IgD-negative memory B cell (primary cell): ENCODE measurements at regions not wholly inside any gene's neighbourhood (a gene's known extent, or its start where the extent isn't known, plus 50 kb on each side); places are given as distances from the start of the nearest gene placed in this dataset.
"Not testable (repeated sequence)": the region's sequence is repeated elsewhere in the genome, so short reads cannot be mapped to it uniquely, and the experiment has no call there.

Experiments
- H3K27ac Mint-ChIP-seq, 3 donors: one replicate each; pipeline ENCODE4 v1.8.0; 2020 to 2022; ENCODE audit warnings: mild to moderate bottlenecking in 3 of 3, mixed read lengths in 3 of 3, moderate library complexity in 1 of 3
- H3K27me3 Mint-ChIP-seq: one replicate; pipeline ENCODE4 v1.8.0; 2021; ENCODE audit warnings: mixed read lengths
- H3K36me3 Mint-ChIP-seq: one replicate; pipeline ENCODE4 v1.8.0; 2020; ENCODE audit warnings: mild to moderate bottlenecking, mixed read lengths
- H3K4me1 Mint-ChIP-seq, 3 donors: one replicate each; pipeline ENCODE4 v1.8.0; 2020 to 2022; ENCODE audit warnings: mixed read lengths in 3 of 3, mild to moderate bottlenecking in 1 of 3
- H3K4me3 Mint-ChIP-seq, 4 donors: one replicate each; pipeline ENCODE4 v1.8.0; 2020 to 2022; ENCODE audit warnings: mild to moderate bottlenecking in 4 of 4, mixed read lengths in 4 of 4, moderate library complexity in 3 of 4
- H3K9me3 Mint-ChIP-seq, 3 donors: one replicate each; pipeline ENCODE4 v1.8.0; 2020 to 2021; ENCODE audit warnings: mixed read lengths in 3 of 3, mild to moderate bottlenecking in 1 of 3

GRCh38 chr10:64529003-64529350, 1007.8 kb downstream of the REEP3 start:
- Mint-ChIP-seq H3K4me1 (no peaks in the 10 kb centered on the region), H3K27me3 (no peaks in the 10 kb centered on the region), H3K36me3 (no peaks in the 10 kb centered on the region), H3K9me3 (peaks cover 0 to 5% (median 0%) of the 10 kb centered on the region in 3 donors), H3K27ac (no peak overlapping the region), H3K4me3 (no peak overlapping the region)

GRCh38 chr10:64534616-64535015, 1013.4 kb downstream of the REEP3 start:
- H3K4me3 Mint-ChIP-seq = no peak overlapping the region
- no peaks in the 10 kb centered on the region for H3K36me3 Mint-ChIP-seq
- H3K4me1 Mint-ChIP-seq = no peaks in the 10 kb centered on the region
- peaks cover 0 to 4% (median 2%) of the 10 kb centered on the region in 3 donors for H3K9me3 Mint-ChIP-seq
- H3K27me3 Mint-ChIP-seq = no peaks in the 10 kb centered on the region
- H3K27ac Mint-ChIP-seq = no peak overlapping the region

- Mint-ChIP-seq H3K4me1 (no peaks in the 10 kb centered on the region), H3K27me3 (no peaks in the 10 kb centered on the region), H3K36me3 (no peaks in the 10 kb centered on the region), H3K27ac (no peak overlapping the region), H3K9me3 (peaks cover 0 to 4% (median 2%) of the 10 kb centered on the region in 3 donors), H3K4me3 (no peak overlapping the region)
These were observed 1014.1 kb downstream of the REEP3 start for GRCh38 chr10:64535131-64535867.

- H3K27me3 Mint-ChIP-seq = no peaks in the 10 kb centered on the region
- no peaks in the 10 kb centered on the region for H3K36me3 Mint-ChIP-seq
- H3K9me3 Mint-ChIP-seq = peaks cover 0 to 4% (median 2%) of the 10 kb centered on the region in 3 donors
- H3K27ac Mint-ChIP-seq = no peak overlapping the region
- H3K4me1 Mint-ChIP-seq = no peaks in the 10 kb centered on the region
- H3K4me3 Mint-ChIP-seq = no peak overlapping the region
These were observed 1015.9 kb downstream of the REEP3 start for GRCh38 chr10:64537112-64537511.

GRCh38 chr10:64537928-64538327, 1016.7 kb downstream of the REEP3 start:
- Mint-ChIP-seq H3K27ac (no peak overlapping the region), H3K4me3 (no peak overlapping the region), H3K4me1 (no peaks in the 10 kb centered on the region), H3K36me3 (no peaks in the 10 kb centered on the region), H3K9me3 (peaks cover 0 to 5% (median 2%) of the 10 kb centered on the region in 3 donors), H3K27me3 (no peaks in the 10 kb centered on the region)

GRCh38 chr10:64546073-64546472, 1024.9 kb downstream of the REEP3 start:
- Mint-ChIP-seq H3K27me3 (no peaks in the 10 kb centered on the region), H3K9me3 (peaks cover 0 to 5% (median 0%) of the 10 kb centered on the region in 3 donors), H3K27ac (no peak overlapping the region), H3K4me1 (no peaks in the 10 kb centered on the region), H3K36me3 (no peaks in the 10 kb centered on the region), H3K4me3 (no peak overlapping the region)

GRCh38 chr10:64547168-64547567, 1026.0 kb downstream of the REEP3 start:
- Mint-ChIP-seq H3K4me3 (no peak overlapping the region), H3K36me3 (no peaks in the 10 kb centered on the region)

GRCh38 chr10:64555666-64556065, 1034.5 kb downstream of the REEP3 start:
- Mint-ChIP-seq H3K27me3 (no peaks in the 10 kb centered on the region), H3K9me3 (peaks cover 4 to 13% (median 11%) of the 10 kb centered on the region in 3 donors), H3K4me1 (no peaks in the 10 kb centered on the region), H3K36me3 (no peaks in the 10 kb centered on the region), H3K4me3 (no peak overlapping the region), H3K27ac (no peak overlapping the region)

More at GRCh38 chr10:64547168-64547567, 1026.0 kb downstream of the REEP3 start:
- H3K27ac Mint-ChIP-seq = no peak overlapping the region
- no peaks in the 10 kb centered on the region for H3K4me1 Mint-ChIP-seq
- peaks cover 4 to 9% (median 4%) of the 10 kb centered on the region in 3 donors for H3K9me3 Mint-ChIP-seq
- H3K27me3 Mint-ChIP-seq = no peaks in the 10 kb centered on the region

- Mint-ChIP-seq H3K27ac (no peak overlapping the region), H3K36me3 (no peaks in the 10 kb centered on the region), H3K27me3 (no peaks in the 10 kb centered on the region)
These were observed 1037.1 kb downstream of the REEP3 start for GRCh38 chr10:64558094-64558835.

GRCh38 chr10:64571056-64571455, 1049.9 kb downstream of the REEP3 start:
- no peaks in the 10 kb centered on the region for H3K4me1 Mint-ChIP-seq
- H3K27me3 Mint-ChIP-seq = no peaks in the 10 kb centered on the region
- no peak overlapping the region for H3K4me3 Mint-ChIP-seq
- H3K9me3 Mint-ChIP-seq = peaks cover 3 to 14% (median 7%) of the 10 kb centered on the region in 3 donors
- peaks cover 1% of the 10 kb centered on the region for H3K36me3 Mint-ChIP-seq
- H3K27ac Mint-ChIP-seq = no peak overlapping the region

More at GRCh38 chr10:64558094-64558835, 1037.1 kb downstream of the REEP3 start:
- Mint-ChIP-seq H3K4me3 (no peak overlapping the region), H3K9me3 (peaks cover 0 to 17% (median 8%) of the 10 kb centered on the region in 3 donors), H3K4me1 (no peaks in the 10 kb centered on the region)

GRCh38 chr10:64573623-64574325, 1052.6 kb downstream of the REEP3 start:
- peaks cover 3 to 9% (median 9%) of the 10 kb centered on the region in 3 donors for H3K9me3 Mint-ChIP-seq
- H3K36me3 Mint-ChIP-seq = peaks cover 1% of the 10 kb centered on the region
- no peaks in the 10 kb centered on the region for H3K4me1 Mint-ChIP-seq
- no peak overlapping the region for H3K27ac Mint-ChIP-seq
- H3K27me3 Mint-ChIP-seq = no peaks in the 10 kb centered on the region
- H3K4me3 Mint-ChIP-seq = no peak overlapping the region

- H3K4me1 Mint-ChIP-seq = no peaks in the 10 kb centered on the region
- H3K27ac Mint-ChIP-seq = no peak overlapping the region
- H3K9me3 Mint-ChIP-seq = peaks cover 5 to 9% (median 8%) of the 10 kb centered on the region in 3 donors
- H3K4me3 Mint-ChIP-seq = no peak overlapping the region
- H3K27me3 Mint-ChIP-seq = no peaks in the 10 kb centered on the region
- H3K36me3 Mint-ChIP-seq = peaks cover 1% of the 10 kb centered on the region
These were observed 1053.2 kb downstream of the REEP3 start for GRCh38 chr10:64574371-64574770.

- H3K9me3 Mint-ChIP-seq = peaks cover 2 to 6% (median 5%) of the 10 kb centered on the region in 3 donors
- H3K27me3 Mint-ChIP-seq = no peaks in the 10 kb centered on the region
- no peak overlapping the region for H3K27ac Mint-ChIP-seq
- no peaks in the 10 kb centered on the region for H3K4me1 Mint-ChIP-seq
- H3K36me3 Mint-ChIP-seq = no peaks in the 10 kb centered on the region
- H3K4me3 Mint-ChIP-seq = no peak overlapping the region
These were observed 1055.3 kb downstream of the REEP3 start for GRCh38 chr10:64576497-64576896.

- H3K4me3 Mint-ChIP-seq = not testable (repeated sequence)
These were observed 1057.6 kb downstream of the REEP3 start for GRCh38 chr10:64578757-64579156.

GRCh38 chr10:64586934-64587503, 1065.8 kb downstream of the REEP3 start:
- Mint-ChIP-seq H3K27me3 (no peaks in the 10 kb centered on the region), H3K9me3 (peaks cover 3 to 12% (median 9%) of the 10 kb centered on the region in 3 donors), H3K4me1 (no peaks in the 10 kb centered on the region), H3K27ac (no peak overlapping the region), H3K4me3 (no peak overlapping the region), H3K36me3 (no peaks in the 10 kb centered on the region)

More at GRCh38 chr10:64578757-64579156, 1057.6 kb downstream of the REEP3 start:
- H3K27ac Mint-ChIP-seq, H3K27me3 Mint-ChIP-seq, H3K36me3 Mint-ChIP-seq, H3K4me1 Mint-ChIP-seq: not testable (repeated sequence)
- peaks cover 4 to 15% (median 10%) of the 10 kb centered on the region in 3 donors for H3K9me3 Mint-ChIP-seq
